Epidermal melanocyte (primary cell): ENCODE measurements at regions not wholly inside any gene's neighbourhood (a gene's known extent, or its start where the extent isn't known, plus 50 kb on each side); places are given as distances from the start of the nearest gene placed in this dataset.

Experiments used
- DNase-seq: peaks from one replicate; pipeline ENCODE4 v3.0.0; 2011; ENCODE audit warnings: low spot score; ENCODE audit not compliant: insufficient read length

DNA sequence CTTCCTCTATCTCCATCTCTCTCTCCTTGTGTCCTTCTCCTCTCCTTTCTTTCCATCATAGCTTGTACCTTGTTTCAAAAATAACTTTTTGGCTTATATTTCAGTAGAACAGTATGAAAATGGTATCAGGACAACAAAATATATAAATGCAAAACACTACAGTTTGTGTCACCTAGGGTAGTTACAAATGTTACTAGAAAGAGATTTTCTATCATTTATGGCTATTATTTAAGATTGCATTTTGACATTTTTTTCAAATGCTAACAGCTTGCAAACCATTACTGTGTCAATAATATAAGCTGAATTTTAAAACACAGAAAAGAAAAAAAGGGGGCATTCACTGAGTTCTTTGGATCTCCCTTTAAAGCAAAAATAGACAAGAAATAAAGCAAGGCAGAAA is 392.3 kb upstream of the LRRC4C start:
- DNase-seq = no peak

DNA sequence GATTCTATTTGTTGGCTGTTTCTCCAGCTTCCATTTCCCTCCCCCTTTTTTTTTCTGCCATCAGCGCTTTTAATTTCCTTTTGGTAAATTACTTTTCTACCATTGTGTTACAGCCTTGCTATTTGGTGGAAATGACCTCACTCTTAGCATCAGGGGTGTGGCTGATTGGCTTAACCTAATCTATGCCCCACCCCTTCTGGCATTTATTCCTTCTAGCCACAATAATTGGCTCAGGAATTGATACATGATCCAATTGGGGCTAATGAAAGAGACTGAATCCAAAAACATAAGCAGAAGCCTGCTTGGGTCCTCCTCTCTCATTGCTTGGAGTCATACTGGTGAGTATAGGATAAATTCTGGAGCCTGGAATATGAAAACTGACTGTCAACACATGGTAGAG is 402.4 kb upstream of the LRRC4C start:
- DNase-seq = no peak

DNA sequence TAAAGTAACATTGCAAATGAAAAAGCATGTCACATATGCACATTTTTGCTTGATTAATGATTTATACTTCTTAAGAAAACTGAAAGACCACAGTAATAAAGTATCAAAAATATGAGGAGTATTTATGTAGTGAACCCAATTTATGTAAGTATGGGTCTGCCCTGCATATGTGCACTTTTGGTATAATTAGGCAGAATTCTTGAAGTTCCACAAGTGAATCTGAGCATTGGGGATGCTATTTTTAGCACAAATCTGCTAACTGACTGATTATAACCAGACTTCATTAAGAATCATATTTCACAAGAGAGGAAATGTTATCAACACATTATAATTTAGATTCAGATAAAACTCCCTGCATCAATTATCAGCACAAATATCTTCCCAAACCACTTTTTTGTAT is 407.1 kb upstream of the LRRC4C start:
- DNase-seq = no peak

DNA sequence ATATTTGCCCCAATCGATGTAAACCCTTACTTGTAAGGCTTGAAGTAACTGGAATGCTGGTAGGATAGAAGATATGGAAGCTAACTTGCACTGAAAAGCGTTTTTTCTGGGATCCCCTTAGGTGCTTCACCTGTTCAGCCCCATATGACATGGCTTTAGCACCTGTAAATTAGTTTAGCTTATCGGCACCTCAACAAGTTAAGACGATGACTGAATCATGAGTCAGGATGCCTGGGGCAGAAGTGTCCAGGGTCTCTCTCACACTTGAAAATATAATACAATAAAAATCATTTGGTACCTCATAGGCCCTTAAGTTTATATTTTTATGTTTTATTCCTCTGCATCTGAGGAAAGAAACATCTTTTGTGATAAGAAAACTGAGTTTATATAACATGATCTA is 409.2 kb upstream of the LRRC4C start:
- no peak for DNase-seq

DNA sequence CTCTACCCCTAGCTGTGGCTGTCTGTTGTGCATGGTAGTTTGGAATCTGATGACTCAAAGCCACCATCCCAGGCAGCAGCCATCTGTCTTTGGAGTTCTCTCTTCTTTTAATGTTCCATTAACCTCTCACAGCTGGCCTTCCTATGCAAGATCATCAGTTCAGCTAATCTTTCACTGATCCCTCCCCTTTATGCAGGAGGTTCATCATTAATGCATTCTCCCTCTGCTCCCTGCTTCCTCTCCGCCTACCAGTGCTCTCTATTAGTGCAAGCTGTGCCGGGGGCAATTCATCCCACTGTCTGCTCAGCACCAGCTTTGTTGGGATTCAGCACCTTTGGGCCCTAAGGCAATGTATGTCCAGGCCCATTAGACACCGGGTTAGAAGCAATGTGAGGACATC is 413.0 kb upstream of the LRRC4C start:
- DNase-seq = no peak

DNA sequence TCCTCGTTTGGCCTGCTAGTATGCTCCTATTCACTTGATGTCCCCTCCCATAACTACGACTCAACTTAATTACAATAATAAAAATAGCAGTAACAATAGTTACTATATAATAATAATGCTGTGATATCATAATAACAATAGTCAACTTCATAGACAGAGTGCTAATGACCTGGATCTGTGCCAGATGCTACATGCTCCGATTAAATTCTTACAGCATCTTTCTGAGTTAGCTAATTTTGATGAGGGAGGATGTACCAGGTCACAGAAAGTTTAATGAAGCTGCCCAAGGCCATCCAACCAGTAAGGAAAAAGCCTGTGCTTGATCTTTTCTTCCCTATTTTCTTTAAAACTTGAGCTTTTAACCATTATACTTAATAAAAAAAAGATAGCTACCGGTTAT is 413.4 kb upstream of the LRRC4C start:
- no peak for DNase-seq

DNA sequence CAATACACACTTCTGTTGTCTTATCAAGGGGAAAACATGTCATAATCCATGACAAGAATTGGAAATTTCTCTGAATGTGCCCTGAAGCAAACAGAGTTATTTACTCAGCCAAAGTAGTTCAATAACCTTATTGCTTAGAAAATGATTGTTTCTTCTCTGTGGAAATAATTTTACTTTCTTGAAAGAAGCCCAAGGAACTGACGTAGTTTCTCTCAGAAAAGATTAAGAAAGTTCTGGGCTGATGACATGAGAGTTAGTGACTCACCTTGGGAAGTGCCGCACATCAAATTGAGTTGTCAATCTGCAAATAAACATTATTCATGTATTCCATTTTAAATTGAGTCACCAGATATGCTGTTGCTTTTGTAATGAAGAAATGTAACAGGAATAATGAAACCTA is 418.6 kb upstream of the LRRC4C start:
- no peak for DNase-seq

DNA sequence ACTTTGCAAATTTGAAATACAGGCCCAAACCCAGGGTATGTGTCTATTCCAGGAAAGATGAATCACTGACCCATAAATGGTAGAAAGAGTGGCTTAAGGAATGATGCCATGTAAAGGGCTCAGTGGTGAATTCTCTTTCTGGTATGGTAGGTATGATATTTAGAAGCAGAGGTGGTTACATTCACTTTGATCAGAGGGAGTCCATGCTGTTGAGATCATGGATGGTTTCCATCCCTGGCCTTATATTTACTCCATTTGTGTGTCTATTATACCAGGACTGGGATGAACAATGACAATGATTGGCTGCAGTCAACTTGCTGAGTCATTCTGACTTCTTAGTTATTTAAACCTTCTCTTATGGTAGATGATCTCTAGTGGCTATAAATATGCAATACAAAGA is 419.8 kb upstream of the LRRC4C start:
- no peak for DNase-seq

DNA sequence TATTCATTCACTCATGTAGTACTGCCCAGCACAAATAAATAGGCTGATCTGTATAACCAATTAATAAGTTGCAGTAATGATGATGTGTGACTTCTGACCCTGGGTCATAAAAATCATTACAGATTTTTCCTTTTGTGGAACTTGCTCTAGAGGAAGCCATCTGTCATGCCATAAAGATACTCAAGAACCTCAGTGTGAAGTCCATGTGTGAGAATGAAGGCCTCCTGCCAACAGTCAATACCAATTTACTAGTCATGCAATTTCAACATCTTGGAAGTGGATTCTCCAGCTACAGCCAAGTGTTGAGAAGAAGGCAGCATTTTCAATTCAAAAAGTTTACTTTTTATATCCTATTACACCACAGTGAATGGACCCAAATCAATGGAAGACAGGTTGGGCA is 435.6 kb upstream of the LRRC4C start:
- no peak for DNase-seq

DNA sequence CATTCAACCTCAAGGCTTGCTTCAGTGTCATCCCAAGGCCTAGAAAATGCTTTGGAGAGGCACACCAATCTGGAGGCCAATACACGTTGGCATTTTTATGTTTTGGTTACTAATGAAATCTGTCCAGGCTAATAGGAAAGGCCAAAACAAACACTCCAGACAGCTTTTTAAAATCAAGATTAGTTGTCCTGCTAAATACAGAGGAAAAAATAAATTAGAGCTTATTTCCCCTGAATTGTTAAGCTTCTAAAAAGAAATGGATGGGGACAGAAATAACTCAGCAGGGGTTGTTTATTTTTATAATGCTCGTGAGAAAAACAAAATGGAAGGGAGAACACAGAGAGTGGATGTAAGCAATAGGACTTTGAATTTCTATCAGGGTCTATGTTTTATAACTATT is 438.5 kb upstream of the LRRC4C start:
- DNase-seq = no peak

DNA sequence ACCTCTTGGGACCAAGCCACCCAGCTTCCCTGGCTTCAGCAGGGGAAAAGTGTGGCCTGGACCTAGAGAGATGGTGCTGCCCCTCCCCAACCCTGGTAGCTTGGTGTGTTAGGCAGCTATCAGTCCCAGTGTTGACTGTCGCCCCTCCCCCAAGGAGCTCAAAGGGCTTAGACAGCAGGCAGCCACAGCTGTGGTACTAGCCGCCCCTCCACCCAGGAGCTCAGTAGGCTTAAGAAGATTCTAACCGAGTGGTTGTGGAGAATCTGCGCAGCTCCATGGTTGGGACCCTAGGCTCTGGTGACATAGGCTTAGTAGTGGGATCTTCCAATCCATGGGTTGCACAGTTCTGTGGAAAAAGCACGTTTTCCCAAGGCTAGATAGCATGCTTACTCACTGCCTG is 458.4 kb upstream of the LRRC4C start:
- no peak for DNase-seq

DNA sequence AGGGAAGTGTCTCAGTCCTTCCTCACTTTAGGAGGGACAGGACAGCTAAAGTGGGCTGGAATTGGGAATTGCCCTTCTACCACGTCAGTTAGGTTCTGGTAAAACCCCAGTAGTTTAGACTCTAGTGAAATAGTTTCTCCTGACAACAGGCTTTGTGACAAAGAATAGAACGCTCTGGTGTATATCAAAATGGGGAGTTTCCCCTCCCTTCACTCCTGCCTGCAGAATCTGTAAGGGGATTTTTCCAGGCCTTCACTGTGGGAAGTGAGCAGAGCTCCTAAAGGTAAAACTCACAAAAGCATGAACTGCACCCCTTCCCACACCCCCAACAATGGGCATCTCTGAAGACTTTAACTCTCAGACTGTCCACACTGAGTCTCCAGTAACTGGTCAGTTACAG is 460.9 kb upstream of the LRRC4C start:
- no peak for DNase-seq

DNA sequence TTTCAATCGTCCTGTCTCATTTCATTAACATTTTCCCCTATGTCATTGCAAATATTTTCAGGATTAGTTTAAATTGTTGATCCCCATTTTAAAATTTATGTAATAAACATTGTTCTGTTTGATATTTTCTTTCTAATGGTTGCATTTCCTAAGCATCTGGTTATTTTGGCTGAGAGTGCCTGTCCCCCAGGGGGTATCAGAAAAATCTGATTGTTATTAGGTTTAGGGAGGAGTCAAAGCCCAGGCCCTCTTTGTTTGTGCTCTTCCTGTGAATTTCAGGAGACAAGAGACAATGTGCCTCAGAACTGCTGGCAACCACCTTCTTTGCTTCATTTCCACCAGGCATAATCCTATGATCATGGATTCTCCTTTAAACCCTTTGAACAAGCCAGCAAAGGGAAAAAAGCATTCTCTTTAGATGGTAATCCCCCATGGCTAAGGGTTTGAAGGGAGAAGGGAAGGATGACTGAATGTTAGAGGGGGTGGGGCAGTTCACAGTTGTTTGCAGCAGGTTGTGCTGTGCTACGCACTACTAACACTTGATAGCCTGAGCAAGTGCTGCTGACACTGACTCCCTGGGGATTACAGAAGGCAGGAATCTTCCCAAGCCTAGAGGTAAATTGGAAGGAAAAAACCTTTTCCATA is 462.4 kb upstream of the LRRC4C start:
- no peak for DNase-seq

DNA sequence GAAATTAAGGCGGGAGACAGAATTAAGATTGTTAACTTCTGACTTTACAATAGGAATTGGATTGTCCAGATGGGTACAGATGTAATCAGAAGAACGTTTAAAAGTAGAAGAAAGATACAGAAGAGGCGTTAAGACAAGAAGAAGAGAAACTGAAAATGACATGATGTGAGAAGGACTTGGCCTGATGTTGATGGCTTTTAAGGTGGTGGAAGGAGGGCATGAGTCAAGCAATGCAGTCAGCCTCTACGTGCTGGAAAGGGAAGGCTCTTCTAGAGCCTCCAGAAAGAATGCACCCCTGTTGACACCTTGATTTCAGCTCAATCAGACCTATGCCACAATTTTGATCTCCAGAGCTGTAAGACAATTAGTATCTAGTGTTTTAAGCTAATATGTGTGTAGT is 466.9 kb upstream of the LRRC4C start:
- no peak for DNase-seq

DNA sequence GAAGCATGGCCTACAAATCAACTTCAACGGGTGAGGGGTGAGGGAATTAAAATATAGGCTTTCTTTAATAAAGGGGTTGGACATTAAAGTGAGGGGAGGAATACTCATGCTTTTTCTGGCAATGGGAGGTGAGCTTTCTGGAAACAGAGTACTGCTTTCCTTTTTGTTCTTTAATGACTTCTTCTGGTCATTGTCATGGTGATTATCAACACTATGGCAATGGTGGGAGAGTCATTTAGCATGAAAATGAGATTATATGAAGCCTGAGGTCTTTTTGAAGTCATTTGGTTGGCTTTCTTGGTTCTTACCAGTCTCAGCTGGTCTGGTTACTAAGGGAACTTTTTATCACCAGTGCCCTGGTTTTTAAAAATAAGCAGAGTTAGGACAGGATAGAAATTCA is 475.8 kb upstream of the LRRC4C start:
- no peak for DNase-seq

DNA sequence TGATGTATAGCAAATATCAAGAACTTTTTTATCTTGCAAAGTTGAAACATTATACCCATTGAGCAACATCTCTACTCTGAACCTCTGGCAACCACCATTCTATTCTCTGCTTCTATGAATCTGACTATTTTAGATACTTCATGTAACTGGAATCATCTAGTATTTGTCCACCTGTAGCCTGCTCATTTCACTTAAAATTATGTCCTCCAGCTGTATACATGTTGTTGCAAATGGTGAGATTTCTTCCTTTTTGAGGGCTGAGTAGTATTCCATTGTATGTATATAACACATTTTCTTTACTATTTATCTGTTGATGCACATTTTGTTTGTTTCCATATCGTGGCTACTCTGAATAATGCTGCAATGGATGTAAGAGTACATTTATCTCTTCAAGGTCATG is 476.3 kb upstream of the LRRC4C start:
- DNase-seq = no peak

DNA sequence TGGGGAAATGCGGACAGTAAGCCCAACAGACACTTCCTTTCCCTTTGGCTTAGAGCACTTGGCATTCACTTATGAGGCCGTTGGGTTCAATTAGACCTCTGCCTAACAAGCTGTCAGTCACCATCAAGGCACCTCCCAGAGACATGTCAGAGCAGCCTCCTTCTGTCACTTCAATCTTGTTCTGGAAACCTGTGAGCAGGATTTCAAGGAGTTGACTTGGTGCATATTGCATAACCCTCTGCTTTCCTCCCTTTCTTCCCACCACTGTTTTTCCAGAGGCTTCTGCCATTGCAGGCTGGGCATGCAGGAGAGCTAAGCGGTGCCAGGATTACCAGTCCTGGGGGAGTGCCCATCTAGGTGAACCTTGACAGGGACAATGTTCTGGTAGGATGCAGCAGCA is 484.2 kb upstream of the LRRC4C start:
- DNase-seq = no peak

DNA sequence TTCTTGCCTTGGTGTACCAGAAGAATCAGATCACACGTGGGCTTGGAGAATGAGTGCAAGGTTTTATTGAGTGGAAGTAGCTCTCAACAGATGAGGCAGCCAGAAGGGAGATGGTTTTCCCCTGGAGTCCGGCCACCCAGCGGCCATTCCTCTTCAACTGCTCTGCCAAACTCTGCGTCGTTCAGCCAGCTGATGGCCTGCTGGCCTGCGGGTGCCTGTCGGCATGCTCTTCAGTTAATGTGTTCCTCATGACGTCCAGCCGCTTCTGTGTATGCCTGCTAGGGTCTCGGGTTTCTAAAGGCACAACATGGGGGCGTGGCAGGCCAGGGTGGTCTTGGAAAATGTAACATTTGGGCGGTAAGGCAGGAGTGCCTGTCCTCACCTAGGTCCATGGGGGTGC is 487.9 kb upstream of the LRRC4C start:
- DNase-seq = no peak

DNA sequence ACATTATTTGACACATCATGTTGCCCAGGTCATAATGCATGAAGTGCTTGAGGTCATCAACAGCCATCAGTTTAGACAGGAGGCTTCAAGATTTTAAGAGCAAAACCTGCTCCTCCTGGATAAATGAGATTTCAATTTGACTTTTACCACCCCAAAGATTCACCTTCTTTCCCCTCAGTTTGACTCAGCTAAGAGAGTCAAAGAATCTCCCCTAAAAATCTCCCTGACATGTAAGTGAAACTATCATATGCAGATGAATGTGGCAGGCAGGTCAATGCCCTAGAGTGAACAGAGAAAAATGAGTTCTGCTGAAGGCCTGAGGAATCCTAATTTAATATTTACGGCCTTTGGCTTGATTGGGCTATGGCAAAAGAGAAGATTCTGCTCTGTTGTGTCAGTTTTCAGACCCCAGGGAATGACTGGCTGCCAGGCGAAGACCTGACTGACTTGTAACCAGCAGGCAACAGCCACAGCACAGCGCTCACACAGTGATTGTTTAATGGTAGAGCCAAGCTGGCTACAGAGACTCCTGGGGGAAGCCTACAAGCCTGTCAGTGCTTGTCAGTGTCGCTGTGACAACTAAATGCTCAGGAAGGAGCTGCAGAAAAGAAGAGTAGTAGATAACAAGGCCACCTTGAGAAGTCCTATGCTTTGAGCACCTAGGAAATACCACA is 491.2 kb upstream of the LRRC4C start:
- no peak for DNase-seq

DNA sequence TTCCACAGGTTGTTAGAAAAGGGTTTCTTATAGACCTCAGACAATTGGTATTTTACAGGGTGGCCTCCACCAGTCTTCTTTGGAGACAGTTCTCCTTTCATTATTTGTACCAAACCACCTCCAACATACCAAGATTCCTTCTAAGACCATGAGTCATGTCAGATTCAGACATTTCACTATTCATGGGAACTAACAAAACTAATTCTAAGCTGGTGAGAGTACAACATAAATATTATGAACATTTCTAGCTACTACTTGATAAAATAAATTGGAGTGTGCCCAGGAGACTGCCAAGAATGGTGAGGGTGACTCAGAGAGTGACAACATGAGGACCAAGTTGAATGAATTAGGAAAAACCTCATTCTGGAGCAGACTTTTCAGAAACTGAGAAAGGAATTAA is 494.6 kb upstream of the LRRC4C start:
- no peak for DNase-seq

DNA sequence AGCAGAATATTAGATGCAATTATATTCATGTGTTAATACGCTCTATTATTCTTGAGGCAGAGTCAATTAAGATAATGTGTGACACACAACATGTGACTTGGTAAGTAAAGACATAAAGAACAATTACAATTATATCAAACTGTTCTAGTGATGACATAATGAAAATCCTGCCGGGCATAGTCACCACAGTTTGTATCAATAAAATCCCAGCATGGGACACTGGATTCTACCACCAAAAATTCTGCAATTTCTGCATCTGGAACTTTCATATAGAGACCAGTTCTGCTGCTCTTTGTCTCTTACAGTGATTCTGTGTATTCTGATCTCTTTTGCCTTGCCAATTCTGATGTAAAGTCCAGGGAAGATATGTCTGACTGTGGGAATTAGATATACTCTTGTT is 495.6 kb upstream of the LRRC4C start:
- DNase-seq = no peak

DNA sequence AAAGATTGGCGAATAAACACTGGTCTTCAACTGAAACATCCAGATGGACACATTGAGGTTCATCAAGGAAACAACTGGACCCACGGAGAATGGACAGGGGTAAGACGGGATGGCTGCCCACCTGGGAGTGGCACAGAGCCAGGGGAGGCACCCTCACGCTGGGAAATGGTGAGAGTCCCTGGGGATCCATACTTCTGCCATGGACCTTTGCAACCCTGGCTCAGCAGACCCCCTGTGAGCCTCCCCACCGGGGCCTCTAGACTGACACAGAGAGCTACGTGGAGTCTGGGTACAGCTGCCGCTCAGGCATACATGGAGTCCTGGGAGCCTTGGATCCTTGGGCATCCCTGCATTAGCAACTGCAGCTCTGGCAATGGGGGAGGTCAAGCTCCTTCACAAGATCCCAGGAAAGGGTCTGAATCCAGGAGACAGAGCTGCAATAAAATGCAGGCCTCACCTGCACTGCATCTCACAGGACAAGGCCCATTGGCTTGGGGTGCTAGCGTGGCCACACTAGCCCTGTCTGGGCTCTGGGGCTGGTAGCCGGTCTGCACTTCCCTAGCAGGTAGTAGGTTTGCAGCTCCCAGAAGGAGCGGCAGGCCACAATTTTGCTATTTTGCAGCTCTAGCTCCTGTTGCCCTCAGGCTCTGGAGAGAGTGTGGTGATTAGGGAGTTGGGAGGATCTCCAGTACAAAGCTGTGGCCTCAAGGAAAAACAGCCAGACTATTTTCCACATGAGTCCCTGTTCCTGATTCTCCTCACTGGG is 496.4 kb upstream of the LRRC4C start:
- DNase-seq = no peak

DNA sequence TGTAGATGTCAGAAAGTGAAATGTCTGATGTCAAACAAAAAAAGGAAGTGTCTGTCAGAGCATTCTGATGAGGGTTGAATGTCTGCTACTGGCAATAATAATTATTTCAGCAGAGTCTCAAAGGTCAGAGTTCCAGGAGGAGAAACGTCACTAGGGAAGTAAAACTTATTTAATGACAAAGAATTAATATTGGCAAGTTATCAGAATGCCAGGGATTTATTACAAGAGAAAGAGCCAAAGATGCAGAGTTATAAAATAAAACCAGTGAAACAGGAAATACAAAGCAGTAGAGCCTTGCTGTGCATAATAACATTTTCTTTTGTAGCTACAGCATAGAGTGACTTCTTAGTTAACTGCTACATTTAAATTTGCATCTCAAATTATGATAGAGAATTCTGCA is 504.0 kb upstream of the LRRC4C start:
- DNase-seq = no peak
